Inflammatory macrophage (primary cell): ENCODE measurements at regions not wholly inside any gene's neighbourhood (a gene's known extent, or its start where the extent isn't known, plus 50 kb on each side); places are given as distances from the start of the nearest gene placed in this dataset.

ENCODE experiments used
- DNase-seq, 2 donors: peaks; one replicate each; pipeline ENCODE4 v3.0.0-alpha.2; 2020 to 2022

DNA sequence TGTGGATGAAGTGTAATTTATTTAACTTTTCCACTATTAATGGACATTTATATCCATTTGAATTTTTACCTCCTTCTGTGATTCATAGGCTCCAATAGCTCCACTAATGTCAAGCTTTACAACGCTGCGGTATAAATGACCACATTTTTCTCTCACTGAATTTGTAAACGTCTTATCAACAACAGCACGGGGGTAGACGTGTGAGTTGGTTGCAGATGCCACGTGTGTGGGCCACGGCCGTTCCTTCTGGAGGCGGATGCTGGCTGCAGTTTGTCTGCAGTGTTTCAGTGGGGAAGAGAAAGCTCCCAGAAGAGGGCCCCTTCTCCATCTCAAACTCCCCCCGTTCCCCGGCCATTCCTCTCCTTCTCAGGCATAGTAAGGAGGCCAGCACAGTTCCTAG is 68.2 kb upstream of the XYLT1 start:
- DNase-seq: no peak

GRCh38 chr16:17532338-17532995 is 61.7 kb upstream of the XYLT1 start:
- DNase-seq: no peak

DNA sequence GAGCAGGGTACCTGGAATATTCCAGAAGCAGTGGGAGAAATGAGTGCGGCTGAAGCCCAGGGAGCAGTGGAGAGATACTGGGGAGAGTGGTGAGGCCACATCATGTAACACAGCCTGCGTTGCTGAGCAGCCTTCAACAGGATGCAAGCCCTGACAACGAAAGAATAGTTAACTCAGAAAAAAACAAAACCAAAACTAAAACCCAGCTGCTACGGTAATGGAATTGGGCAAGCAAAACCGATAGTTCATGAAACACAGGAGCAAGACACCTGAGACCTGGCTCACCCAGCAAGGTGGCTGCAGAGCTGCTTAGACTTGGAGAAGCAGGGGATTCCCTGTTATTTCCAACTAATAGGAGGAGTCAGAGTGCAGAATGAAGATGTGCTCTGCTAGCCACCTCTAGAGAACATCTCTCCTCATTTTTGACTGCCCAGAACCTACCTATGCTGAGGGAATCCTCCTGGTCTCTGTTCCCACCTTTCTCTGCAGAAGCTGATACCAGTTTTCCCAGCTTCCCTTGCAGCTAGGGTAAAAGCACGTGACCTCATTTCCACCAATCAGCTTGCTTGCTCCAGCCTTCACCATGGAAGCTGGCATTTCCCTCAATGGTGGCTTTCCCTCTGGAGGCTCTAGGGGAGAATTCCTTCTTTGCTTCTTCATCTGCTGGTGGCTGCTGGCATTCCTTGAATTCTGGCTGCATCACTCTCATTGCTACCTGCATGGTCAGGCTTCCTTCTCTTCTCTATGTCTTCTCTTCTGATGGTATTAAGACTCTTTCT is 59.4 kb upstream of the XYLT1 start:
- DNase-seq: no peak

GRCh38 chr16:17526956-17527937 is 56.5 kb upstream of the XYLT1 start:
- no peak for DNase-seq

GRCh38 chr16:17524656-17525055 is 53.9 kb upstream of the XYLT1 start:
- DNase-seq: no peak

GRCh38 chr16:17520561-17520960 is 49.8 kb upstream of the XYLT1 start:
- no peak for DNase-seq
